OCI-LY3 (cell line): ENCODE measurements at regions not wholly inside any gene's neighbourhood (a gene's known extent, or its start where the extent isn't known, plus 50 kb on each side); places are given as distances from the start of the nearest gene placed in this dataset.
"Not testable (repeated sequence)": the region's sequence is repeated elsewhere in the genome, so short reads cannot be mapped to it uniquely, and the experiment has no call there.

Source experiments
- CTCF ChIP-seq: fragments of 200-600, 300-600 bp; sonication (generic); IDR thresholded peaks from 2 replicates; pipeline ENCODE4 v1.5.1; 2014; ENCODE audit warnings: antibody characterized with exemption, low read length, low read depth
- EZH2phosphoT487 ChIP-seq: fragments of 200-600 bp; shearing (Covaris generic); IDR thresholded peaks from 2 replicates; pipeline ENCODE4 v1.6.1; 2018; ENCODE audit warnings: antibody characterized with exemption, mixed run types, low read depth

- not testable (repeated sequence) for TF ChIP-seq CTCF, EZH2phosphoT487
Observed at GRCh38 chrX:138777908-138778575, 66.5 kb upstream of the FGF13 start.
